Osteocyte (in vitro differentiated cells): ENCODE measurements at regions not wholly inside any gene's neighbourhood (a gene's known extent, or its start where the extent isn't known, plus 50 kb on each side); places are given as distances from the start of the nearest gene placed in this dataset.

Experiments
- DNase-seq: peaks from one replicate; pipeline ENCODE4 v3.0.0; 2021; ENCODE audit warnings: mixed read lengths; ENCODE audit not compliant: unreplicated experiment; ENCODE audit errors: extremely low spot score
- H3K27ac Mint-ChIP-seq: one replicate; pipeline ENCODE4 v1.8.0; 2021; ENCODE audit warnings: mild to moderate bottlenecking, mixed read lengths; ENCODE audit not compliant: unreplicated experiment
- H3K27me3 Mint-ChIP-seq: one replicate; pipeline ENCODE4 v1.8.0; 2021; ENCODE audit warnings: mixed read lengths; ENCODE audit not compliant: unreplicated experiment
- H3K36me3 Mint-ChIP-seq: one replicate; pipeline ENCODE4 v1.8.0; 2021; ENCODE audit warnings: mixed read lengths; ENCODE audit not compliant: unreplicated experiment
- H3K4me1 Mint-ChIP-seq: one replicate; pipeline ENCODE4 v1.8.0; 2021; ENCODE audit warnings: mixed read lengths; ENCODE audit not compliant: unreplicated experiment
- H3K4me3 Mint-ChIP-seq: one replicate; pipeline ENCODE4 v1.8.0; 2021; ENCODE audit warnings: mild to moderate bottlenecking, moderate library complexity, mixed read lengths; ENCODE audit not compliant: unreplicated experiment
- H3K9me3 Mint-ChIP-seq: one replicate; pipeline ENCODE4 v1.8.0; 2021; ENCODE audit warnings: mixed read lengths; ENCODE audit not compliant: unreplicated experiment
- CTCF ChIP-seq: fragments of 200-600 bp; sonication (generic); IDR thresholded peaks from 2 replicates; pipeline ENCODE4 v1.5.0; 2021; ENCODE audit warnings: antibody characterized with exemption, mild to moderate bottlenecking, moderate library complexity

- Mint-ChIP-seq H3K4me3 (no peak overlapping the region), H3K27me3 (peaks cover 13% of the 10 kb centered on the region), H3K9me3 (no peaks in the 10 kb centered on the region), H3K36me3 (no peaks in the 10 kb centered on the region), H3K4me1 (no peaks in the 10 kb centered on the region), H3K27ac (no peak overlapping the region)
- TF ChIP-seq CTCF, result no peak
- DNase-seq, result no peak
Observed at GRCh38 chr20:43857127-43857526, 57.5 kb upstream of the TOX2 start.

- Mint-ChIP-seq H3K36me3 (no peaks in the 10 kb centered on the region), H3K9me3 (no peaks in the 10 kb centered on the region), H3K4me3 (no peak overlapping the region), H3K4me1 (no peaks in the 10 kb centered on the region), H3K27ac (no peak overlapping the region), H3K27me3 (peaks cover 13% of the 10 kb centered on the region)
- TF ChIP-seq CTCF, result no peak
- DNase-seq, result no peak
Observed at GRCh38 chr20:43855803-43856202, 58.8 kb upstream of the TOX2 start.

- no peak for DNase-seq
- Mint-ChIP-seq H3K4me1 (no peaks in the 10 kb centered on the region), H3K27me3 (peaks cover 13% of the 10 kb centered on the region), H3K4me3 (no peak overlapping the region), H3K9me3 (no peaks in the 10 kb centered on the region), H3K27ac (no peak overlapping the region), H3K36me3 (no peaks in the 10 kb centered on the region)
- TF ChIP-seq CTCF, result no peak
Observed at GRCh38 chr20:43853918-43854317, 60.7 kb upstream of the TOX2 start.

GRCh38 chr20:43853174-43853803 lies 61.4 kb upstream of the TOX2 start:
- DNase-seq, result no peak

More at GRCh38 chr20:43853174-43853803, 61.4 kb upstream of the TOX2 start:
- Mint-ChIP-seq H3K4me3 (no peak overlapping the region), H3K27ac (no peak overlapping the region), H3K9me3 (no peaks in the 10 kb centered on the region), H3K27me3 (peaks cover 12% of the 10 kb centered on the region), H3K4me1 (no peaks in the 10 kb centered on the region), H3K36me3 (no peaks in the 10 kb centered on the region)
- no peak for TF ChIP-seq CTCF
